Trophoblast cell (in vitro differentiated cells and primary cell): ENCODE measurements at regions not wholly inside any gene's neighbourhood (a gene's known extent, or its start where the extent isn't known, plus 50 kb on each side); places are given as distances from the start of the nearest gene placed in this dataset.
A peak's percentile ranks its signal among the peaks of the same experiment; 100 is the strongest.

Source experiments
- DNase-seq, 2 donors: peaks; one replicate each; pipeline ENCODE4 v3.0.0-alpha.2; 2016
- H2AFZ ChIP-seq: 2 replicates; pipeline ENCODE4 v1.6.1; 2013; ENCODE audit warnings: low read length, moderate library complexity, mild to moderate bottlenecking; ENCODE audit not compliant: insufficient read depth, poor library complexity
- H2AK5ac ChIP-seq: 2 replicates; pipeline ENCODE4 v1.6.1; 2013; ENCODE audit warnings: mild to moderate bottlenecking, low read length
- H2BK120ac ChIP-seq: 2 replicates; pipeline ENCODE4 v1.6.1; 2013; ENCODE audit warnings: low read length, mild to moderate bottlenecking, moderate library complexity; ENCODE audit not compliant: insufficient read depth, poor library complexity
- H2BK12ac ChIP-seq: 2 replicates; pipeline ENCODE4 v1.6.1; 2013; ENCODE audit warnings: mild to moderate bottlenecking, low read length, moderate library complexity
- H2BK5ac ChIP-seq: 2 replicates; pipeline ENCODE4 v1.6.1; 2013; ENCODE audit warnings: low read length, low read depth, moderate library complexity, mild to moderate bottlenecking; ENCODE audit not compliant: poor library complexity
- H3K14ac ChIP-seq: 2 replicates; pipeline ENCODE4 v1.6.1; 2013; ENCODE audit warnings: mild to moderate bottlenecking, low read length
- H3K18ac ChIP-seq: 2 replicates; pipeline ENCODE4 v1.6.1; 2013; ENCODE audit warnings: mild to moderate bottlenecking, low read length
- H3K23ac ChIP-seq: 2 replicates; pipeline ENCODE4 v1.6.1; 2013; ENCODE audit warnings: low read length
- H3K27ac ChIP-seq: 2 replicates; pipeline ENCODE4 v1.5.1; 2013; ENCODE audit warnings: low read depth, mild to moderate bottlenecking, inconsistent platforms, low read length, moderate library complexity
- H3K27me3 ChIP-seq: 2 replicates; pipeline ENCODE4 v1.6.1; 2013; ENCODE audit warnings: inconsistent platforms, mild to moderate bottlenecking, low read length, moderate library complexity; ENCODE audit not compliant: insufficient read depth
- H3K36me3 ChIP-seq, 2 experiments: 1 replicate in 1 of 2; 2 replicates in 1 of 2; pipeline ENCODE4 v1.6.1; 2013; ENCODE audit warnings: low read length in 2 of 2, mild to moderate bottlenecking in 2 of 2, moderate library complexity in 1 of 2; ENCODE audit not compliant: insufficient read depth in 2 of 2, control insufficient read depth in 1 of 2
- H3K4ac ChIP-seq: 2 replicates; pipeline ENCODE4 v1.6.1; 2013; ENCODE audit warnings: low read depth, mild to moderate bottlenecking, low read length, moderate library complexity
- H3K4me1 ChIP-seq, 2 experiments: 1 replicate in 1 of 2; 2 replicates in 1 of 2; pipeline ENCODE4 v1.6.1; 2013; ENCODE audit warnings: low read length in 2 of 2, mild to moderate bottlenecking in 2 of 2, moderate library complexity in 1 of 2; ENCODE audit not compliant: insufficient read depth in 2 of 2, control insufficient read depth in 1 of 2
- H3K4me2 ChIP-seq: 2 replicates; pipeline ENCODE4 v1.6.1; 2013; ENCODE audit warnings: inconsistent platforms, mild to moderate bottlenecking, low read length, moderate library complexity
- H3K4me3 ChIP-seq: 2 replicates; pipeline ENCODE4 v1.5.1; 2013; ENCODE audit warnings: mild to moderate bottlenecking, low read depth, low read length, inconsistent platforms
- H3K79me1 ChIP-seq: one replicate; pipeline ENCODE4 v1.6.1; 2013; ENCODE audit warnings: low read length
- H3K79me2 ChIP-seq: 2 replicates; pipeline ENCODE4 v1.6.1; 2013; ENCODE audit warnings: low read length, mild to moderate bottlenecking; ENCODE audit not compliant: control insufficient read depth, insufficient read depth, poor library complexity
- H3K9ac ChIP-seq: 2 replicates; pipeline ENCODE4 v1.6.1; 2013; ENCODE audit warnings: mild to moderate bottlenecking, low read length
- H3K9me3 ChIP-seq: 2 replicates; pipeline ENCODE4 v1.6.1; 2013; ENCODE audit warnings: low read depth, mild to moderate bottlenecking, control low read depth, inconsistent platforms, low read length; ENCODE audit not compliant: insufficient read depth
- H4K12ac ChIP-seq: 2 replicates; pipeline ENCODE4 v1.6.1; 2013; ENCODE audit warnings: low read depth, mild to moderate bottlenecking, low read length, moderate library complexity
- H4K8ac ChIP-seq: 2 replicates; pipeline ENCODE4 v1.6.1; 2013; ENCODE audit warnings: low read depth, mild to moderate bottlenecking, low read length, moderate library complexity
- H4K91ac ChIP-seq: one replicate; pipeline ENCODE4 v1.6.1; 2013; ENCODE audit warnings: low read depth, mild to moderate bottlenecking, low read length, moderate library complexity
- WGBS: extraction: QIAGEN DNeasy Blood & Tissue Kit; methylation state at CpG from one replicate; pipeline ENCODE4 v1.1.7; 2013; ENCODE audit warnings: missing lambda C conversion rate; ENCODE audit not compliant: insufficient read length, insufficient coverage; ENCODE audit errors: extremely low coverage; 5-methylcytosine and 5-hydroxymethylcytosine counted together

DNA sequence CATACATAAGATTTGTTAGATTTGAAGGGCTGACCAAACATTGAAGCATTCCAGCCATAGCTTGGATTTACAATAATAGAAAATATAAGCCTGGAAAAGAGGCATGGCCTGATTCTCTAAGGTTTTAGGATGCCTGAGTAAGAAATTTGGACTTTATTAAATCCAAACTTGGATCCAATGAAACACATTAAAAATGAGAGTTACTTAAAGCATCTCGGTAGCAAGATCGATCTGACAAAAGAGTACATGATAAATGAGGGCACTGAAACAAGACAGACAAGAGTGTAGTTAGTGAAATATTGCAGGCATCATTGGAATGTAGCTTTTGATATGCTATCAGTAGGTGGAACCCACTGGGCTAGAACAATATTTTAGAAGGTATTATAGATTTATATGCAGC, 855.7 kb upstream of the DPPA4 start:
- Histone ChIP-seq H3K23ac (no peak overlapping the region), H4K91ac (no peak overlapping the region), H2BK120ac (no peak overlapping the region), H2AK5ac (no peak overlapping the region), H3K79me1 (no peaks in the 10 kb centered on the region), H3K14ac (no peak overlapping the region), H4K8ac (no peak overlapping the region), H3K18ac (no peak overlapping the region), H3K4ac (no peak overlapping the region), H3K27ac (no peak overlapping the region), H3K27me3 (no peaks in the 10 kb centered on the region), H2BK5ac (no peak overlapping the region), H2BK12ac (no peak overlapping the region), H3K4me1 (no peaks in the 10 kb centered on the region), H3K9ac (no peak overlapping the region), H4K12ac (no peak overlapping the region), H3K36me3 (no peaks in the 10 kb centered on the region), H3K4me2 (no peak overlapping the region), H2AFZ (no peak overlapping the region), H3K4me3 (no peak overlapping the region), H3K79me2 (no peaks in the 10 kb centered on the region), H3K9me3 (no peaks in the 10 kb centered on the region)
- peak in 1 of 2 donors; percentile 51 for DNase-seq
- WGBS, result no CpG with 5 or more reads among the region's 2 CpGs

DNA sequence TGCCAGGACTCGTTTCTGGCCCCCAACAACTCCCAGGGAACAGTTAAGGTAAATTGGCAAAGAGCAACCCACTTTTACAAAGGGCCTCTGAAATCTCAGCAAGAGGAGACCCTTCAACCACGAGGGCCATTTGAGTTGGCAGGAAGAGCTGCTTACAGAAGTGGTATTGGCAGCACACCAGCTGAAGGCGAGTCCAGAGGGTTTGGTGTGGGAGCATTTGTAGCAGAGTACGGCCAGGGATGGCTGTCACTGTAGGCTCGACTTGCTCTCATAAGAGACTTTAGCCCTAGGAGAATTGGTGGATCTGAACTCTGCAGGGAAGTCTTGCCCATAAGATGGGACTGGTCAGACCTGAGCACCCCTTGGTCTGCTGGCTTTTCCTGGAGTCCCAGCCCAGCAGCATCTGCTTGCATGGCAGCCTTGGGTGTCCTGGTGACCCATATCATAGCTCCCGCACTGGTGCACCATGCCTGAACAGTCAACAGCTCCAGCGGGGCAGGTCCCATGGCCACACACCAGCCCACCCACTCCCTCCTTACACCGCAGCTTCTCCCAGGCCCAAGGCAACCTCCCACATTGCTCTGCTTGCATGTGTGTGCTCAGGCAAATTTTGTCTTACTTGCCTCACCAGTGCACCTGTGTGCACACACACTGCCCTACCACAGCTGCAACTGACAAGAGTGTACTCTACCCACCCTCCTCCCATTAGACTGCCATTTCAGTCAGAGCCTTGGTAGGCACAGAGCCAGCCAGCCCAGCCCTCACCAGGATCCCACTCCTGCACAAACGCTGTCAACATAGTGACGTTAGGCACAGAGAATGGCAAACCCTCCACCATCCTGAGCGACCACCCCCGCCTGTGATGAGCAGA, 861.6 kb upstream of the DPPA4 start:
- no peak overlapping the region for H2AK5ac ChIP-seq
- no peak overlapping the region for H3K23ac ChIP-seq
- no peak overlapping the region for H2BK12ac ChIP-seq
- H3K9ac ChIP-seq, result no peak overlapping the region
- no peak overlapping the region for H4K91ac ChIP-seq
- no peaks in the 10 kb centered on the region for H3K79me2 ChIP-seq
- no peak overlapping the region for H3K14ac ChIP-seq
- no CpG with 5 or more reads among the region's 12 CpGs for WGBS
- H3K36me3 ChIP-seq, result no peaks in the 10 kb centered on the region
- no peak overlapping the region for H3K27ac ChIP-seq
- no peak overlapping the region for H4K12ac ChIP-seq
- no peak for DNase-seq
- H2BK120ac ChIP-seq, result no peak overlapping the region
- no peak overlapping the region for H3K4ac ChIP-seq
- H2BK5ac ChIP-seq, result no peak overlapping the region
- H3K4me3 ChIP-seq, result no peak overlapping the region
- H3K79me1 ChIP-seq, result no peaks in the 10 kb centered on the region
- no peak overlapping the region for H4K8ac ChIP-seq
- no peak overlapping the region for H3K4me2 ChIP-seq
- no peak overlapping the region for H2AFZ ChIP-seq
- H3K18ac ChIP-seq, result no peak overlapping the region
- H3K9me3 ChIP-seq, result no peaks in the 10 kb centered on the region
- H3K4me1 ChIP-seq, result no peaks in the 10 kb centered on the region
- no peaks in the 10 kb centered on the region for H3K27me3 ChIP-seq

DNA sequence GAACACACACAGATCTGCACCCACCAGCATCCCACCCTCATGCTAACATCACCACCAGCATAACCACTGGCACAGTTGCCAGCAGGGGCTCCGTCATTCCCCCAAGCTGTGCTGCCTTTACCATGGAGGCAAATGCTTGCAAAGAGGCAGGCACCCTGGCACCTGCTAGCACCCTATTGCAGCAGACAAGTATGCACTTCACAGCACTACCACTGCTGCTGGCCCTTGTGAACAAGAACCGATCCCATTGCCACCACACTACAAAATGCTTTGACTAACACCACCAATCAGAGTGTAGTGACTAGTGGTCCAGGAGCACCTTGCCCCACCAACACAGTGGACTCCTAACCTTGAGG, 862.2 kb upstream of the DPPA4 start:
- Histone ChIP-seq H4K91ac (no peak overlapping the region), H3K79me1 (no peaks in the 10 kb centered on the region), H3K36me3 (no peaks in the 10 kb centered on the region), H2AFZ (no peak overlapping the region), H3K4me2 (no peak overlapping the region), H4K8ac (no peak overlapping the region), H3K4me3 (no peak overlapping the region), H4K12ac (no peak overlapping the region), H3K23ac (no peak overlapping the region), H3K9ac (no peak overlapping the region), H2BK120ac (no peak overlapping the region), H3K4ac (no peak overlapping the region), H2BK12ac (no peak overlapping the region), H3K4me1 (no peaks in the 10 kb centered on the region), H3K27ac (no peak overlapping the region), H2AK5ac (no peak overlapping the region), H3K9me3 (no peaks in the 10 kb centered on the region), H3K79me2 (no peaks in the 10 kb centered on the region), H2BK5ac (no peak overlapping the region), H3K27me3 (no peaks in the 10 kb centered on the region), H3K14ac (no peak overlapping the region), H3K18ac (no peak overlapping the region)
- no CpG with 5 or more reads among the region's 2 CpGs for WGBS
- DNase-seq, result no peak

DNA sequence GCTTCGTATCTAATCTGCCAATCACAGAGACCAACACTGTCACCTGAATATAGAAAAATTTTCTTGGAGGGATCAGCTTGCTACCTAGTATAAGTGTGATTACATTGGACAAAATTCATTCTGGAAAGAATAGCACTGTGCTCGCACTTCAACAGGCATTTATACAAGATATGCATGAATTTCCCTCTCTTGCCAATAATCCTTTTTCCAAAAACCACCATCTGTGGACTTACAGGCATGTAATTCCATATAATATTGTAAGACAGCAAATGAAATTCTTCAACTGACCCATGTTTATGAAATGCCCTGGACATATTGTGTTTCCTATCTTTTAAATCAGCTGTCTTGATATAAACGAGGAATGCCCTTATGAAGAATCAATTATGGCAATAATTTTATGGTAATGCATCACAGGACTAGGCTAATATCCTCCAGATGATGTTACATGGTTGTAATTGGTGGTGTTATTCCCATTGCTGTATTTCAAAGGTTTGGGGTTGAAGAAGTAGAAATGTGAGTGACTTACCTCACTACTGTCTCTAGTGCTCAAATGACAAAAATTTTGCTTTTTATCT, 861.4 kb upstream of the NECTIN3 start:
- H3K27me3 ChIP-seq, result no peaks in the 10 kb centered on the region
- H3K4me1 ChIP-seq, result no peaks in the 10 kb centered on the region
- no peak overlapping the region for H3K18ac ChIP-seq
- H2BK12ac ChIP-seq, result no peak overlapping the region
- H3K27ac ChIP-seq, result no peak overlapping the region
- no peaks in the 10 kb centered on the region for H3K36me3 ChIP-seq
- H3K79me2 ChIP-seq, result no peaks in the 10 kb centered on the region
- H4K91ac ChIP-seq, result no peak overlapping the region
- no peaks in the 10 kb centered on the region for H3K79me1 ChIP-seq
- H2BK120ac ChIP-seq, result no peak overlapping the region
- H3K14ac ChIP-seq, result no peak overlapping the region
- no peak overlapping the region for H3K23ac ChIP-seq
- no peak for DNase-seq
- H4K8ac ChIP-seq, result no peak overlapping the region
- H2BK5ac ChIP-seq, result no peak overlapping the region
- H2AK5ac ChIP-seq, result no peak overlapping the region
- WGBS, result no CpG with 5 or more reads among the region's 3 CpGs
- no peak overlapping the region for H4K12ac ChIP-seq
- no peak overlapping the region for H3K9ac ChIP-seq
- no peak overlapping the region for H3K4me2 ChIP-seq
- no peaks in the 10 kb centered on the region for H3K9me3 ChIP-seq
- H3K4me3 ChIP-seq, result no peak overlapping the region
- H3K4ac ChIP-seq, result no peak overlapping the region
- no peak overlapping the region for H2AFZ ChIP-seq
